Esophagus squamous epithelium (tissue), 4 donors: ENCODE measurements at regions not wholly inside any gene's neighbourhood (a gene's known extent, or its start where the extent isn't known, plus 50 kb on each side); places are given as distances from the start of the nearest gene placed in this dataset.

Source experiments
- CTCF ChIP-seq, 6 experiments: fragments of 450-650 bp in 4 of 6; fragments of 200-600 bp in 2 of 6; sonication (generic) in 2 of 6; IDR thresholded peaks; one replicate each; pipeline ENCODE4 v1.5.1; 2016 to 2019; ENCODE audit warnings: antibody characterized with exemption in 6 of 6, mild to moderate bottlenecking in 4 of 6, moderate library complexity in 4 of 6
- POLR2A ChIP-seq, 4 donors: fragments of 450-650 bp; IDR thresholded peaks; one replicate each; pipeline ENCODE4 v1.6.1; 2017; ENCODE audit warnings: antibody characterized with exemption in 4 of 4, mild to moderate bottlenecking in 4 of 4, moderate library complexity in 3 of 4

GRCh38 chr15:88331291-88331690 lies 74.8 kb upstream of the NTRK3 start:
- TF ChIP-seq CTCF (IDR thresholded peaks at IDR 0.05): peak in 1 of 6 experiments; percentile 6
- no peak for TF ChIP-seq POLR2A (IDR thresholded peaks at IDR 0.05)
